ENCODE measurements at regions not wholly inside any gene's neighbourhood (a gene's known extent, or its start where the extent isn't known, plus 50 kb on each side); places are given as distances from the start of the nearest gene placed in this dataset.

GRCh38 chr6:139522511-139523220 lies 148.2 kb upstream of the CITED2 start:
- TF ChIP-seq CTCF (IDR thresholded peaks at IDR 0.05; ENCODE audit: insufficient read depth, low read depth, low read length): no peak
- TF ChIP-seq EZH2 (IDR thresholded peaks at IDR 0.05; ENCODE audit: insufficient read depth, low read length): no peak
